Calu3 (cell line): ENCODE measurements at regions not wholly inside any gene's neighbourhood (a gene's known extent, or its start where the extent isn't known, plus 50 kb on each side); places are given as distances from the start of the nearest gene placed in this dataset.

Experiments used
- BruUV-seq: library from RNA; stranded (reverse); fragments of 400-500 nt; replicated peaks from 2 replicates; lab custom pipeline; 2021; lab: Mats Ljungman, UMichigan
- CTCF ChIA-PET: fragments of 300-600 bp; sonication (Branson Sonifier 250); formaldehyde crosslinking; loops from one replicate; lab custom pipeline; 2022; ENCODE audit warnings: antibody characterized with exemption; lab: Charles Lee
- DNase-seq: peaks from one replicate; pipeline ENCODE4 v3.0.0; 2022
- H3K27ac Mint-ChIP-seq: one replicate; pipeline ENCODE4 v1.8.0; 2022; ENCODE audit warnings: mixed read lengths; ENCODE audit not compliant: unreplicated experiment
- H3K27me3 Mint-ChIP-seq: one replicate; pipeline ENCODE4 v1.8.0; 2022; ENCODE audit warnings: mixed read lengths; ENCODE audit not compliant: unreplicated experiment
- H3K36me3 Mint-ChIP-seq: one replicate; pipeline ENCODE4 v1.8.0; 2022; ENCODE audit warnings: mild to moderate bottlenecking, moderate library complexity, mixed read lengths; ENCODE audit not compliant: insufficient read depth, unreplicated experiment
- H3K4me1 Mint-ChIP-seq: one replicate; pipeline ENCODE4 v1.8.0; 2022; ENCODE audit warnings: mild to moderate bottlenecking, low read depth, mixed read lengths; ENCODE audit not compliant: unreplicated experiment
- H3K4me3 Mint-ChIP-seq: one replicate; pipeline ENCODE4 v1.8.0; 2022; ENCODE audit warnings: mild to moderate bottlenecking, low read depth, moderate library complexity, mixed read lengths; ENCODE audit not compliant: unreplicated experiment
- H3K9me3 Mint-ChIP-seq: one replicate; pipeline ENCODE4 v1.8.0; 2022; ENCODE audit warnings: low read depth, mixed read lengths; ENCODE audit not compliant: unreplicated experiment
- CTCF ChIP-seq: fragments of 200-600 bp; IDR thresholded peaks from one replicate; pipeline ENCODE4 v1.8.0; 2022; ENCODE audit warnings: antibody characterized with exemption; ENCODE audit not compliant: unreplicated experiment
- intact Hi-C: fragments of 100-400 bp; cut with micrococcal nuclease; formaldehyde crosslinking; loops from one replicate; pipeline ENCODE4 v1.10.0; 2022; ENCODE audit not compliant: unreplicated experiment

GRCh38 chr10:29757551-29758297, 123.0 kb upstream of the SVIL start:
- intact Hi-C loops: loop anchor here (5.0 kb wide), 2 partner anchors 45 to 100 kb away; no protein-coding TSS in a partner anchor
- no peaks in the 10 kb centered on the region for H3K9me3 Mint-ChIP-seq
- peak overlapping the region; percentile 91 for H3K27ac Mint-ChIP-seq
- no TSS peak for BruUV-seq
- peak overlapping the region; percentile 49 for H3K4me3 Mint-ChIP-seq
- peaks cover 43% of the 10 kb centered on the region for H3K4me1 Mint-ChIP-seq
- H3K36me3 Mint-ChIP-seq: peaks cover 10% of the 10 kb centered on the region
- TF ChIP-seq CTCF: no peak
- no peaks in the 10 kb centered on the region for H3K27me3 Mint-ChIP-seq
- peak; percentile 77 for DNase-seq
- CTCF ChIA-PET: interaction anchor here (0.6 to 1.4 kb wide), 7 partner anchors 46 to 244 kb away, joined by 3 to 5 read pairs (median 4); no protein-coding TSS in a partner anchor

GRCh38 chr10:29756451-29756850, 121.7 kb upstream of the SVIL start:
- intact Hi-C loops: loop anchor here (5.0 kb wide), 2 partner anchors 46 to 101 kb away; no protein-coding TSS in a partner anchor

GRCh38 chr10:29753283-29753682, 118.5 kb upstream of the SVIL start:
- BruUV-seq: no TSS peak
- H3K4me1 Mint-ChIP-seq: peaks cover 25% of the 10 kb centered on the region
- H3K36me3 Mint-ChIP-seq: peaks cover 10% of the 10 kb centered on the region
- no peak for TF ChIP-seq CTCF
- H3K4me3 Mint-ChIP-seq: no peak overlapping the region
- intact Hi-C loops: no loop called here
- no peak overlapping the region for H3K27ac Mint-ChIP-seq
- no peaks in the 10 kb centered on the region for H3K9me3 Mint-ChIP-seq
- no peaks in the 10 kb centered on the region for H3K27me3 Mint-ChIP-seq
- CTCF ChIA-PET: interaction anchor here (0.6 kb wide), 1 partner anchor 9 kb away, joined by 5 read pairs; no protein-coding TSS in a partner anchor
- DNase-seq: no peak

More at GRCh38 chr10:29756451-29756850, 121.7 kb upstream of the SVIL start:
- no peak for TF ChIP-seq CTCF
- H3K27ac Mint-ChIP-seq: peak overlapping the region; percentile 91
- no peaks in the 10 kb centered on the region for H3K27me3 Mint-ChIP-seq
- no peak for DNase-seq
- H3K36me3 Mint-ChIP-seq: peaks cover 10% of the 10 kb centered on the region
- H3K4me3 Mint-ChIP-seq: no peak overlapping the region
- no TSS peak for BruUV-seq
- no peaks in the 10 kb centered on the region for H3K9me3 Mint-ChIP-seq
- CTCF ChIA-PET: interaction anchor here (1.1 to 1.4 kb wide), 2 partner anchors 109 to 195 kb away, joined by 3 to 5 read pairs; no protein-coding TSS in a partner anchor
- peaks cover 43% of the 10 kb centered on the region for H3K4me1 Mint-ChIP-seq

- Mint-ChIP-seq H3K27me3 (no peaks in the 10 kb centered on the region), H3K36me3 (no peaks in the 10 kb centered on the region), H3K4me1 (peaks cover 15% of the 10 kb centered on the region), H3K9me3 (no peaks in the 10 kb centered on the region), H3K27ac (no peak overlapping the region), H3K4me3 (no peak overlapping the region)
- CTCF ChIA-PET: interaction anchor here (0.6 kb wide), 1 partner anchor 19 kb away, joined by 6 read pairs; no protein-coding TSS in a partner anchor
- BruUV-seq: no TSS peak
- intact Hi-C loops: no loop called here
- no peak for DNase-seq
- TF ChIP-seq CTCF: no peak
Observed at GRCh38 chr10:29751684-29752083, 116.9 kb upstream of the SVIL start.
